Ovary (tissue), 7 donors: ENCODE measurements at regions not wholly inside any gene's neighbourhood (a gene's known extent, or its start where the extent isn't known, plus 50 kb on each side); places are given as distances from the start of the nearest gene placed in this dataset.

Experiments used
- DNase-seq, 5 donors: peaks; one replicate each; pipeline ENCODE4 v3.0.0-alpha.2; 2019 to 2020
- H3K27ac ChIP-seq, 2 donors: fragments of 200-600 bp; one replicate each; pipeline versions ENCODE4 v1.5.1 to v1.8.0; 2019 to 2022
- H3K27me3 ChIP-seq: fragments of 200-600 bp; one replicate; pipeline ENCODE4 v1.8.0; 2022
- H3K36me3 ChIP-seq: fragments of 200-600 bp; sonication (generic); one replicate; pipeline ENCODE4 v1.5.1; 2019
- H3K4me1 ChIP-seq: one replicate; pipeline ENCODE4 v1.8.1; 2013; ENCODE audit warnings: mild to moderate bottlenecking, moderate library complexity; ENCODE audit not compliant: insufficient read depth
- H3K4me3 ChIP-seq: fragments of 200-600 bp; sonication (generic); one replicate; pipeline ENCODE4 v1.5.1; 2017
- H3K9me3 ChIP-seq, 2 donors: fragments of 200-600 bp in 1 of 2; sonication (generic) in 1 of 2; one replicate each; pipeline versions ENCODE4 v1.5.1 to v1.8.1; 2013 to 2019; ENCODE audit warnings: mild to moderate bottlenecking in 1 of 2, moderate library complexity in 1 of 2
- EP300 ChIP-seq: sonication (generic); formaldehyde crosslinking; IDR thresholded peaks from one replicate; pipeline ENCODE4 v1.6.1; 2017; ENCODE audit warnings: antibody characterized with exemption
- POLR2A ChIP-seq: fragments of 450-650 bp; IDR thresholded peaks from one replicate; pipeline ENCODE4 v1.6.1; 2017; ENCODE audit warnings: antibody characterized with exemption, mild to moderate bottlenecking, moderate library complexity
- WGBS, 3 donors: extraction: QIAGEN DNeasy Blood & Tissue Kit in 1 of 3; methylation state at CpG; one replicate each; pipeline versions ENCODE4 v1.1.5 to v1.1.7; 2013 to 2017; 5-methylcytosine and 5-hydroxymethylcytosine counted together
- intact Hi-C, 4 donors: fragments of 100-400 bp; cut with DNase I; formaldehyde crosslinking; loops; one replicate each; pipeline versions ENCODE4 v1.11.0 to v1.15.1; 2022 to 2023
- TF ChIP-seq, protein P1 (sequence below), 3 donors: fragments of 450-650 bp in 2 of 3; fragments of 200-600 bp in 1 of 3; IDR thresholded peaks; one replicate each; pipeline versions ENCODE4 v1.5.1 to v1.8.0; 2016 to 2022; ENCODE audit warnings: antibody characterized with exemption in 3 of 3, mild to moderate bottlenecking in 1 of 3
- donor health status: DM: no; HTN: no; CAD: no; lungs with moderate emphysema.
- donor health status: DM: no; HTN: no; CAD: no.
- donor health status: Bipolar disorder and iron deficiency.
- donor health status: DM: no; HTN: no; CAD: no.
- donor health status: DM: yes; HTN: yes; CAD: no.

DNA sequence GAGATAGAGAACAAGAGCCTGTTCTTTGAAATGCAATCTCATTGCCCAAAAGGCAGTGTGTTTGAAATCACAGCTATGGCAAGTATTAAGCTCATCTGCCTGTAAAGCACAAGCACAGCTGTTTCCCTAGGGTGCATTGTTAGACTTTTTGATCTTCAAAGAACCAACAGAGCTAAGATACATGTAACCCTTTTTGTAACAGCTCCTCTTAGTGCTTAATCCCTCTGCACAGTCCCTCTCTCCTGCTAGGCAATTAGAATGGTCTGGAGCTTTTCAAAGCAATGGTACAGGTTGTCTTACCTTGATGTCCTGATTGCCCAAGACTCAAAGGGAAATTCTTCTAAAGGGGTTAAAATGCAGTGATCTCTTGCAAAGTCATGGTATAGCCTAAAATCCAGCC lies 249.6 kb upstream of the CHRM2 start:
- Histone ChIP-seq H3K4me1 (no peaks in the 10 kb centered on the region), H3K9me3 (no peaks in the 10 kb centered on the region), H3K4me3 (no peak overlapping the region), H3K27me3 (no peaks in the 10 kb centered on the region), H3K27ac (no peak overlapping the region), H3K36me3 (no peaks in the 10 kb centered on the region)
- intact Hi-C loops: no loop called here
- no peak for DNase-seq
- TF ChIP-seq POLR2A (no peak), EP300 (no peak)
- TF ChIP-seq, protein P1, sequence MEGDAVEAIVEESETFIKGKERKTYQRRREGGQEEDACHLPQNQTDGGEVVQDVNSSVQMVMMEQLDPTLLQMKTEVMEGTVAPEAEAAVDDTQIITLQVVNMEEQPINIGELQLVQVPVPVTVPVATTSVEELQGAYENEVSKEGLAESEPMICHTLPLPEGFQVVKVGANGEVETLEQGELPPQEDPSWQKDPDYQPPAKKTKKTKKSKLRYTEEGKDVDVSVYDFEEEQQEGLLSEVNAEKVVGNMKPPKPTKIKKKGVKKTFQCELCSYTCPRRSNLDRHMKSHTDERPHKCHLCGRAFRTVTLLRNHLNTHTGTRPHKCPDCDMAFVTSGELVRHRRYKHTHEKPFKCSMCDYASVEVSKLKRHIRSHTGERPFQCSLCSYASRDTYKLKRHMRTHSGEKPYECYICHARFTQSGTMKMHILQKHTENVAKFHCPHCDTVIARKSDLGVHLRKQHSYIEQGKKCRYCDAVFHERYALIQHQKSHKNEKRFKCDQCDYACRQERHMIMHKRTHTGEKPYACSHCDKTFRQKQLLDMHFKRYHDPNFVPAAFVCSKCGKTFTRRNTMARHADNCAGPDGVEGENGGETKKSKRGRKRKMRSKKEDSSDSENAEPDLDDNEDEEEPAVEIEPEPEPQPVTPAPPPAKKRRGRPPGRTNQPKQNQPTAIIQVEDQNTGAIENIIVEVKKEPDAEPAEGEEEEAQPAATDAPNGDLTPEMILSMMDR (IDR thresholded peaks at IDR 0.05): no peak

DNA sequence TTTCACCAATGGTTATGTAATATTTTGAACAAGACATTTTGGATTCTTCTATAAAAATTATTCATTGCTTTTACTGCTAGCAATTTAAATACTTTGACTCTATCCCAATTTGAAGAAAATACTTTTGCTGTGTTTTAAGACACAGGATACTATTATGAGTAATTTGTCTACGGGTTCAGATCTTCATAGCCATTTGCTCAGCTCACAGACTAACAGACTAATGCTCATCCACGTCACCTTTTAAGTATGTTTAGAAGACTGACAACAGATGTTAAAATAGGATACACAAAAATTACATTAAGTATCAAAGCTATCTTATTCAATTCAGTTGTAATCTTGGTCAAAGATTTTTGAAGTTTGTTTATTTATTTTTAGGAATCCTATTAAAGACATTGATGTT lies 251.3 kb upstream of the CHRM2 start:
- DNase-seq: no peak
- Histone ChIP-seq H3K4me1 (no peaks in the 10 kb centered on the region), H3K36me3 (no peaks in the 10 kb centered on the region), H3K9me3 (no peaks in the 10 kb centered on the region), H3K27ac (no peak overlapping the region), H3K4me3 (no peak overlapping the region), H3K27me3 (no peaks in the 10 kb centered on the region)
- 75 to 81% (median 76%) methylated on average over 2 of the region's 2 CpGs for WGBS, 3 donors
- TF ChIP-seq, protein P1 (IDR thresholded peaks at IDR 0.05): no peak
- no peak for TF ChIP-seq POLR2A
- no peak for TF ChIP-seq EP300
- intact Hi-C loops: no loop called here

DNA sequence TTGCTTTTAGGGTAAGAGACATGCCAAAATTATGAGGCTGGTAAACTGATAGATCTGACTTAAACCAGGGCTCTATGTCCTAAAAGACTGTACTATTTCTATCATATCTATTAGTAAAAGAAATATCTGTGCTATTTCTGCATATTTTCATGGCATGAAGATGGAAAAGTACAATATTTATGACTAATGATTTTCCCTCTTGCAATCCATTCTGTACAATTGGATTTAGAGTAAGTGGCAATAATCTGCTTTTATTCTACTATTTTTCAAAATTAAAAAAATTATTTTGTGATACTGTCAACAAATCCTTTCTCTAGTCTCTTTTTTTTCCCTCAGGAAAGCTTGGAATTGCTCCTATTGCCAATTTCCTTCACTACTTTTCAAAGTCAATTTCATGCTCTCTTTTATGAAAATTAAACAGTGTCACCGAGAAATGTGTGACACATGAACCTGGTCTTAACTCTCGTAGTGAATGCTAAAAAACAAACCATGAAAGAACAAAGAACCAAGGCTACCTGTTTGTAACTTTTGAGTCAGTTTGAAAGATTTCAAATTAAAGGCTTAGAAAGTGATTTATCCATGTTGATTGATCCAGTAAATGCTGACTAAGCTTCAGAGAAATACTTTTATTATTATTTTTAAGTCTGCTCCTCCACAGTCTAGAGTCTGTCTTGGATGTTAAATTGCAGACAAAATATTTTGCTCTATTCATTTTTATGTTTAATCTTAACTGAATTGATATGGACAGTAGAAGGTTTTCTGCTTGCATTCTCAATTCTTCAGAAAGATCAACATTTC lies 262.7 kb upstream of the CHRM2 start:
- H3K27me3 ChIP-seq: no peaks in the 10 kb centered on the region
- H3K36me3 ChIP-seq: no peaks in the 10 kb centered on the region
- no peaks in the 10 kb centered on the region for H3K4me1 ChIP-seq
- WGBS, 3 donors: 21 to 51% (median 25%) methylated on average over 2 of the region's 2 CpGs
- no peak overlapping the region for H3K27ac ChIP-seq
- TF ChIP-seq, protein P1 (IDR thresholded peaks at IDR 0.05): no peak
- TF ChIP-seq POLR2A (no peak), EP300 (no peak)
- H3K4me3 ChIP-seq: no peak overlapping the region
- intact Hi-C loops: no loop called here
- DNase-seq: no peak
- no peaks in the 10 kb centered on the region for H3K9me3 ChIP-seq

DNA sequence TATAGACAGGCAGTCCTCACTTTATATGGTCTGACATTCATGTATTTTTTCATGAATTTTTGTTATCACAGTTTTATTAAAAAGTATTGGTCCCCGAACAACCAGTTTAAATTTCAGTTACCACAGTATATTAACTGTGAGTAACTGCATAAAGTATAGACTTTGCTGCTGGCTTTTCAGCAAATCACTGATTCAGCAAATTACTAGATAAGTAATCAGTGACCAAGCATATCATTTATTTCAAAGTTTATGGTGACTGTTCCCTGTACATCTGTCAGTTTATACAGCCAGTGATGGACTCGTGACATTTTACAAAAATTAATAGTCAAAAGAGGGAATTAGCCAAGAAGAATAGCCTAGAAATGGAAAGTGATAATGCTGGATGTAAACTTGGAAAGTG lies 266.7 kb upstream of the CHRM2 start:
- H3K27ac ChIP-seq: no peak overlapping the region
- WGBS, 3 donors: 71 to 81% (median 77%) methylated on average over 2 of the region's 2 CpGs
- H3K36me3 ChIP-seq: no peaks in the 10 kb centered on the region
- H3K4me1 ChIP-seq: no peaks in the 10 kb centered on the region
- TF ChIP-seq, protein P1 (IDR thresholded peaks at IDR 0.05): no peak
- TF ChIP-seq POLR2A (no peak), EP300 (no peak)
- H3K9me3 ChIP-seq: no peaks in the 10 kb centered on the region
- intact Hi-C loops: no loop called here
- DNase-seq: no peak
- H3K27me3 ChIP-seq: no peaks in the 10 kb centered on the region
- no peak overlapping the region for H3K4me3 ChIP-seq
